Epithelial cell of esophagus (primary cell): ENCODE measurements at regions not wholly inside any gene's neighbourhood (a gene's known extent, or its start where the extent isn't known, plus 50 kb on each side); places are given as distances from the start of the nearest gene placed in this dataset.

ENCODE experiments used
- DNase-seq: peaks from one replicate; pipeline ENCODE4 v3.0.0; 2010; ENCODE audit warnings: low read depth
- H3K4me3 ChIP-seq: 2 replicates; pipeline ENCODE4 v1.5.1; 2011; ENCODE audit warnings: mild to moderate bottlenecking, low read length, control low read depth
- CTCF ChIP-seq: IDR thresholded peaks from 2 replicates; pipeline ENCODE4 v1.5.1; 2011; ENCODE audit warnings: low read depth, mild to moderate bottlenecking, low read length, control low read depth, inconsistent platforms; ENCODE audit not compliant: insufficient read depth; ENCODE audit errors: missing control alignments

DNA sequence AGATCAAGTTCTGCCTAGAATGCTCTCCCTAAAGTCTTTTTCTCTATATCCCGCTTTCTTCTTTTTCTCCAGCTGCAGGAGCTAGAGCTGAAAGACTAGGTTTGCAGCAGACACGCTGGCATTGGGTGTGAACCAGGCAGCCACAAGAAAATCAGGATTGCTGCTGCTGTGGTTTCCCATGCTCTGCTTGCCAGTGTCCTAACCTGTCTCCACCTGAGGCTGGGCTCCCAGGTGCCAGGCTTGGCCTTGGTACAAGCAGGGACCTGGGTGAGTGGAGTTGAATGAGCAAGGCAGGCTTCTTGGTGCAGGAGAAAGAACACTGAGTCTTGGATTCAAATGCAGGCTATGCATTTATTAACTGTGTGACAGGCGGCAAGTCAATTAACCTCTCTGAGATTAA is 440.3 kb upstream of the MAF start:
- no peak overlapping the region for H3K4me3 ChIP-seq
- TF ChIP-seq CTCF, result no peak
- DNase-seq, result peak; percentile 76

DNA sequence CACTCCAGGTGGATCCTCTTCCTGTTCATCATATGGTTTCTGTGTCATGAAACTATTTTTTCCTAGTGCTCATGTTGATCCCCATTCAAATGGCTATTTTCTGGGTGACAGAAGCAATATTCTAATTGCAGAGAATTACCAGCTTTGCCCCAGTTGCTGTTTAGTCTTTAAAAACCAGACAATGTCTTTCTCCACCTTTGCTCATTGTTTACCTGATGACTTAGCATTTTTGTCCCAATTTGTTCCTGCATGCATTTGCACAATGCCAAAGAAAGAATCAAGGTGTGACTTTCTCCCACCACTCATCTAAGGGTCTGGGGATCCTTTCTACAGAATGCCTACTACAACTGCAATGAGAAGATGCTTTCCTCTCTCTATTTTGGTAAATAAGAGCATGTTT is 439.9 kb upstream of the MAF start:
- peak; percentile 61 for DNase-seq
- no peak for TF ChIP-seq CTCF
- H3K4me3 ChIP-seq, result no peak overlapping the region

DNA sequence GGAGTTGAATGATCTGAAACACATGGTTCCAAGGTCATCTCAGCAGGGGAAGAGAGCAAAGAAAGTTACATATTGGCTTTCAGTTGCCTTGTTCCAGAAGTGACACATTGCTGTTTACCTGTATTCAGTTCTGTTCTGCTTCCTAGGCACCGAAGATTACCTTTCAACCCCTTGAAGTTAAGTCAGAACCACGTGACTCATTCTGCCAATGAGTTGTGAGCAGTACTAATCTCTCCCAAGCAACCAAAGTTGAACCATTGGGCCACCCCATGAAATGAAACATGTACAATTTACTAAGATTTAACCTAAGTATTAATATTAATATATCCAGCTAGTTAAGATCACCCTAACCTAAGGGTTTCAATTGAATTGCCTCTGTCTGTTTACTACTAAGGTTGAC is 439.2 kb upstream of the MAF start:
- H3K4me3 ChIP-seq, result no peak overlapping the region
- TF ChIP-seq CTCF, result no peak
- peak; percentile 39 for DNase-seq

- TF ChIP-seq CTCF, result no peak
- DNase-seq, result no peak
- H3K4me3 ChIP-seq, result no peak overlapping the region
Observed at GRCh38 chr16:80038566-80038965, 438.0 kb upstream of the MAF start.

DNA sequence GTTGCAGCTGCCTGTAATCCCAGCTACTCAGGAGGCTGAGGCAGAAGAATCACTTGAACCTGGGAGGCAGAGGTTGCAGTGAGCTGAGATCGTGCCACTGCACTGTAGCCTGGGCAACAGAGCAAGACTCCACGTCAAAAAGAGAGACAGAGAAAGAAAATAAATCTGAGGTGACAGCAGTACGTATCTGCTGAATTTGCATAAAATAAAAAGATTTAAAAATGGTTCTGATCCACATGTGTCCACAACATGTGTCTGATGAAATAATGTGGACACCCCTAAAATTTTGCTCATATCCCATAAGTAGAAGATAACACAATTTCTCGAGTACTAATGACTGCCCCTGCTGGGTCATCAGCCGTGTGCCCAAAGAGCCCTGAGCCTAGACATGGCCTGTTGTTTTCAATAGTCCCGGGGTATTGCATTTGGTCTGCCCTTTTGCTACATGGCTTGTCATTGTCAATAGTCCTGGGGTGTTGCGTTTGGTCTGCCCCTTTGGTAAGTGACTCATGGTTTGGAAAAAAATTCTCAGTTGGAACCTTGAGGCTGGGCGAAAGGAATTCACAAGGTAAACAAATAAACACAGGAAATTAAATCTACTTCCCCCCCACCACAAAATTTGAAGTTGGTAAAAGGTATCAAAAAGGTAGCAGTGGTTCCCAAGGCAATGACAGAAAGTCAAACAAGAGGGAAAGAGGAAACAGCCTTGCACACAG is 434.6 kb upstream of the MAF start:
- no peak for TF ChIP-seq CTCF
- DNase-seq, result no peak
- H3K4me3 ChIP-seq, result no peak overlapping the region

DNA sequence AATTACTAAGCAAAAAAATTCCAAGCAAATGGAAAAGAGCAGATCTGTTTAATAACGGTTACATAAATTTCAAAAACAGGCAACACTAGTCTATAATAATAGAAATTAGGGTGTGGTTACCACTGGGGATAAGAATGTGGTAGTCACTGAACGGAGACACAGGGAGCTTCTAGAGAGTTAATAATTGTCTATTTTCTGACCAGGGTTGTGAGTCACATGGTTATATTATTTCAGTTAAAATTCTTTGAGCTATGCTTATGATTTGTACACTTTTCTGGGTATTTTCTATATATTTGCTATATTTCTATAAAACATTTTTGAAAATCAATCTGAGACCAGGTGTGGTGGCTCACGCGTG is 433.9 kb upstream of the MAF start:
- no peak for TF ChIP-seq CTCF
- no peak for DNase-seq
- H3K4me3 ChIP-seq, result no peak overlapping the region

DNA sequence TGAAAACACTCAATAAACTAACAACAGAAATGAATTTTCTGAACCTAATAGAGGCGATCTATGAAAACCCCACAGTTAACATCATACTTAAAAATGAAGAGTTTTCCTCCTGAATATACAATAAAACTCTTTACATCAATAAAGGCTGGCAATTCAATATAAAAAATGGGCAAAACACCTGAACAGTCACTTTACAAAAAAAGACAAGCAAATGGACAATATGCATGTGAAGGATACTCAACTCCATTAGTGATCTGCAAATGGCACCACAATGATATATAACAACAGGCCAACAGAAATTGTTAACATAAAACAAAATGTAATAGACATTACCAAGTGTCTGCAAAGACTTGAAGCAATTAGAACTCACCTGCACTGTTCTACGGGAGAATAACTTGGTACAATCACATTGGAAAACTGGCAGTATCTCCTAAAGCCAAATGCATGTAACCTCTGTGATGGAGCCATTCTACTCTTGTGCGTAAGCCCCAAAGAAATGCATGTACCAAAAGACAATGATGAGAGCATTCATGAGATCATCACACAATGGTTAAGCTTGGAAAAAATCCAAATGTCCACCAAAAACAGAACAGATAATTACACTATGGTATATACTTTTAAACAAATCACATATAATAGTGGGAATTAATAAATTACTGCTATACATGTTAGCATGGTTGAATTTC is 433.4 kb upstream of the MAF start:
- no peak for DNase-seq
- no peak for TF ChIP-seq CTCF

More for the DNA sequence above, 433.4 kb upstream of the MAF start:
- no peak overlapping the region for H3K4me3 ChIP-seq
